SK-N-MC (cell line): ENCODE measurements at regions not wholly inside any gene's neighbourhood (a gene's known extent, or its start where the extent isn't known, plus 50 kb on each side); places are given as distances from the start of the nearest gene placed in this dataset.

Source experiments
- EZH2 ChIP-seq: fragments of 200-600 bp; sonication (generic); IDR thresholded peaks from one replicate; pipeline ENCODE4 v1.6.1; 2017; ENCODE audit warnings: antibody characterized with exemption
- FOXP2 ChIP-seq: optimal IDR thresholded peaks from 2 replicates; pipeline ENCODE3; 2011; ENCODE audit warnings: mild to moderate bottlenecking, moderate library complexity; ENCODE audit not compliant: insufficient read depth; ENCODE audit errors: extremely low read length, control extremely low read depth
- POLR2AphosphoS5 ChIP-seq: IDR thresholded peaks from 2 replicates; pipeline ENCODE4 v1.6.1; 2012; ENCODE audit warnings: mild to moderate bottlenecking, low read depth, low read length, borderline replicate concordance

GRCh38 chr7:41039386-41039953, 663.4 kb downstream of the INHBA start:
- TF ChIP-seq EZH2 (no peak), POLR2AphosphoS5 (no peak), FOXP2 (no peak)
